Stomach (tissue), 8 donors: ENCODE measurements at regions not wholly inside any gene's neighbourhood (a gene's known extent, or its start where the extent isn't known, plus 50 kb on each side); places are given as distances from the start of the nearest gene placed in this dataset.

ENCODE experiments used
- DNase-seq, 2 donors: peaks; one replicate each; pipeline versions ENCODE4 v3.0.0 to v3.0.0-alpha.2; 2013 to 2019
- H3K27ac ChIP-seq, 5 donors: fragments of 200-600 bp in 4 of 5; sonication (generic) in 4 of 5; one replicate each; pipeline ENCODE4 v1.5.1; 2013 to 2019; ENCODE audit warnings: mild to moderate bottlenecking in 1 of 5, moderate library complexity in 1 of 5
- H3K27me3 ChIP-seq, 3 donors: fragments of 200-600 bp; sonication (generic); one replicate each; pipeline ENCODE4 v1.5.1; 2017 to 2019; ENCODE audit warnings: mixed run types in 1 of 3
- H3K36me3 ChIP-seq, 4 donors: fragments of 200-600 bp; sonication (generic); 1 replicate in 3 of 4; 2 replicates in 1 of 4; pipeline ENCODE4 v1.5.1; 2016 to 2019
- H3K4me1 ChIP-seq, 4 donors: fragments of 200-600 bp; sonication (generic); one replicate each; pipeline ENCODE4 v1.5.1; 2016 to 2019
- H3K4me3 ChIP-seq, 4 donors: fragments of 200-600 bp; sonication (generic) in 3 of 4; one replicate each; pipeline ENCODE4 v1.5.1; 2016 to 2019; ENCODE audit warnings: mild to moderate bottlenecking in 1 of 4
- H3K9me3 ChIP-seq, 4 donors: fragments of 200-600 bp; sonication (generic); one replicate each; pipeline ENCODE4 v1.5.1; 2016 to 2019
- CTCF ChIP-seq, 7 experiments: fragments of 450-650 bp in 4 of 7; fragments of 200-600 bp in 3 of 7; sonication (generic) in 3 of 7; IDR thresholded peaks; one replicate each; pipeline ENCODE4 v1.5.1; 2016 to 2019; ENCODE audit warnings: antibody characterized with exemption in 7 of 7, control low read depth in 2 of 7, mild to moderate bottlenecking in 1 of 7
- EP300 ChIP-seq: sonication (generic); formaldehyde crosslinking; IDR thresholded peaks from one replicate; pipeline ENCODE4 v1.6.1; 2017; ENCODE audit warnings: antibody characterized with exemption
- POLR2A ChIP-seq, 4 donors: fragments of 450-650 bp; IDR thresholded peaks; one replicate each; pipeline ENCODE4 v1.6.1; 2016; ENCODE audit warnings: antibody characterized with exemption in 4 of 4, control low read depth in 2 of 4, mild to moderate bottlenecking in 1 of 4, moderate library complexity in 1 of 4
- POLR2AphosphoS5 ChIP-seq, 3 donors: sonication (generic); formaldehyde crosslinking; IDR thresholded peaks; one replicate each; pipeline ENCODE4 v1.6.1; 2016; ENCODE audit warnings: antibody characterized with exemption in 3 of 3
- WGBS, 5 donors: extraction: QIAGEN DNeasy Blood & Tissue Kit in 3 of 5; methylation state at CpG; one replicate each; pipeline versions ENCODE4 v1.1.5 to v1.1.7; 2013 to 2018; 5-methylcytosine and 5-hydroxymethylcytosine counted together
- intact Hi-C: fragments of 100-400 bp; cut with DNase I; formaldehyde crosslinking; loops from one replicate; pipeline ENCODE4 v1.15.1; 2023; ENCODE audit warnings: low total_unique reads
- donor health status: healthy with polysubstance abuse.
- donor health status: Bipolar disorder and iron deficiency.
- donor health status: healthy.

DNA sequence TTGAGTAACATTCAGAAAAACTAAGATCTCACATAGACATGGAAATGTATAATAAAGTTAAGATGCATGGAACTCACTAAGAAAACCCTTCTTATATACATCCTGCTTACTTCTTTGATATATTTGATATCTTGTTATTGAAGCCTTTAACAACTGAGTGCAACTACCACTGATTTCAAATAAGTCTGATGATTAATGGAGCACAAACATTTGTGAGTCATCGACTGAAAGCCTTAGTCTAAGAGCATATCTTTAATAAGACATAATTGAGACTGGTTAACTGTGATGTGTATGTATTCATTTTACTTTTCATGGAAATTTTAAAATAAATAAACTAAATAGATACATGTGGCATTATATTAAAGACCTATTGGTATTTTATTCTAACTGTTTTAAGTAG, 740.5 kb downstream of the EPHA3 start:
- intact Hi-C loops, result no loop called here
- 57 to 73% (median 61%) methylated on average over 1 of the region's 1 CpG for WGBS, 5 donors
- Histone ChIP-seq H3K4me3 (no peak overlapping the region), H3K9me3 (no peaks in the 10 kb centered on the region), H3K27ac (no peak overlapping the region), H3K27me3 (no peaks in the 10 kb centered on the region), H3K36me3 (no peaks in the 10 kb centered on the region), H3K4me1 (no peaks in the 10 kb centered on the region)
- TF ChIP-seq CTCF (IDR thresholded peaks at IDR 0.05) (no peak), POLR2AphosphoS5 (IDR thresholded peaks at IDR 0.05) (no peak), POLR2A (IDR thresholded peaks at IDR 0.05) (no peak)
- no peak for DNase-seq

- TF ChIP-seq CTCF (IDR thresholded peaks at IDR 0.05) (peak in 4 of 7 experiments; percentile 9 to 35 (median 23)), POLR2AphosphoS5 (IDR thresholded peaks at IDR 0.05) (no peak), POLR2A (IDR thresholded peaks at IDR 0.05) (no peak)
- H3K9me3 ChIP-seq, result no peaks in the 10 kb centered on the region
- H3K27ac ChIP-seq, result no peak overlapping the region
- intact Hi-C loops, result no loop called here
- H3K27me3 ChIP-seq, result no peaks in the 10 kb centered on the region
- H3K4me1 ChIP-seq, result no peaks in the 10 kb centered on the region
- H3K4me3 ChIP-seq, result no peak overlapping the region
- DNase-seq, result peak; percentile 45 to 63
- 16 to 25% (median 19%) methylated on average over 9 of the region's 9 CpGs for WGBS, 5 donors
- H3K36me3 ChIP-seq, result no peaks in the 10 kb centered on the region
Observed at GRCh38 chr3:89851974-89852621, 744.7 kb downstream of the EPHA3 start.

DNA sequence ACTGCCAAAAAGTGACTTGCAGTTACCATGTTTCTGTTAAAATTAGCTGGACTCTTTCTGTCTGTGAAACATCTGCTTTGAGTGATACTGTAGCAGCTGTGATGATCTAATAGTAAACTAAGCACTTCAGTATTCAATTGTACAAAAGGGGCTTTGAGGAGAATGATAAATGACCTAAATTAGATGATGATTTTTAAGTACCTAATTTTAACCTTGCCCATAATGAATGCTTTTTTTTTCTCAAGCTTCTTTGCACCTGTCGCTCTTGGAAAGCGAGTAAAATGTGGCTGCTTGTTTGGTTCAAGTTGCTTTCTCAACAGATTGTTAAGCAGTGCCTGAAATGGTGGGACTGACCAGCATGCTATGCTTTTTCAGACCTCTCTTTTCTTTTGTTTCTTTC, 752.3 kb downstream of the EPHA3 start:
- no peak for TF ChIP-seq CTCF (IDR thresholded peaks at IDR 0.05)
- TF ChIP-seq POLR2AphosphoS5 (IDR thresholded peaks at IDR 0.05), result no peak
- no peak for TF ChIP-seq POLR2A (IDR thresholded peaks at IDR 0.05)
- TF ChIP-seq EP300, result no peak
- Histone ChIP-seq H3K9me3 (no peaks in the 10 kb centered on the region), H3K4me3 (no peak overlapping the region), H3K27me3 (no peaks in the 10 kb centered on the region), H3K36me3 (no peaks in the 10 kb centered on the region), H3K27ac (no peak overlapping the region), H3K4me1 (no peaks in the 10 kb centered on the region)
- no peak for DNase-seq
- intact Hi-C loops, result no loop called here
- 79 to 95% (median 86%) methylated on average over 2 of the region's 2 CpGs for WGBS, 5 donors

- DNase-seq, result no peak
- Histone ChIP-seq H3K36me3 (no peaks in the 10 kb centered on the region), H3K27ac (no peak overlapping the region), H3K4me3 (no peak overlapping the region), H3K9me3 (no peaks in the 10 kb centered on the region), H3K4me1 (no peaks in the 10 kb centered on the region), H3K27me3 (no peaks in the 10 kb centered on the region)
- WGBS, 5 donors, result 89 to 96% (median 94%) methylated on average over 1 of the region's 1 CpG
- TF ChIP-seq POLR2AphosphoS5 (IDR thresholded peaks at IDR 0.05), result no peak
- TF ChIP-seq CTCF (IDR thresholded peaks at IDR 0.05), result no peak
- TF ChIP-seq EP300, result no peak
- intact Hi-C loops, result no loop called here
Observed at GRCh38 chr3:89867286-89867685, 759.9 kb downstream of the EPHA3 start.
